K562 (cell line): ENCODE measurements at regions not wholly inside any gene's neighbourhood (a gene's known extent, or its start where the extent isn't known, plus 50 kb on each side); places are given as distances from the start of the nearest gene placed in this dataset.

ENCODE experiments used
- ATAC-seq: fragments of 200-7000 bp; cut with Tn5 transposase; 3 replicates; pipeline ENCODE4 v1.9.1; 2020; ENCODE audit warnings: moderate library complexity
- BruUV-seq: library from RNA; stranded (reverse); fragments of 400-500 nt; replicated peaks from 2 replicates; lab custom pipeline; 2021; lab: Mats Ljungman, UMichigan
- CTCF ChIA-PET: fragments of 300-600 bp; formaldehyde crosslinking; extraction: SDS; loops from one replicate; lab custom pipeline; 2021; ENCODE audit warnings: low intra/inter-chr PET ratio; lab: Yijun Ruan, JAX
- POLR2A ChIA-PET: fragments of 300-600, 350-650 bp; sonication (Branson Sonifier 250); formaldehyde crosslinking; extraction: SDS; loops from one replicate; lab custom pipeline; 2021; ENCODE audit warnings: antibody characterized with exemption, inconsistent platforms; lab: Yijun Ruan, JAX
- DNase-seq, 4 experiments: peaks; one replicate each; pipeline versions ENCODE4 v3.0.0 to v3.0.0-alpha.2; 2011 to 2018; ENCODE audit warnings: low spot score in 3 of 4, mixed read lengths in 3 of 4; ENCODE audit errors: extremely low read depth in 1 of 4
- FAIRE-seq: peaks from 2 replicates; lab custom pipeline; 2011; peaks lifted over from hg19 to GRCh38; lab: Jason Lieb, UNC
- H2AFZ ChIP-seq: 2 replicates; pipeline ENCODE4 v1.6.0; 2011; ENCODE audit warnings: low read depth, low read length, control low read depth, inconsistent platforms
- H3K27ac ChIP-seq: fragments of 200-600 bp; 3 replicates; pipeline ENCODE4 v1.8.0; 2011; ENCODE audit warnings: low read depth, mild to moderate bottlenecking, control low read depth, inconsistent platforms, low read length, moderate library complexity, mixed read lengths; ENCODE audit errors: extremely low read depth
- H3K27me3 ChIP-seq, 2 experiments: fragments of 300-600 bp in 1 of 2; 2 replicates in 1 of 2; 3 replicates in 1 of 2; pipeline versions ENCODE4 v1.6.0 to v1.8.0; 2011; ENCODE audit warnings: inconsistent platforms in 2 of 2, low read length in 2 of 2, mild to moderate bottlenecking in 1 of 2, mixed read lengths in 1 of 2, moderate library complexity in 1 of 2; ENCODE audit not compliant: control insufficient read depth in 2 of 2, insufficient read depth in 2 of 2
- H3K36me3 ChIP-seq: fragments of 300-600 bp; 3 replicates; pipeline ENCODE4 v1.8.0; 2011; ENCODE audit warnings: mild to moderate bottlenecking, low read length, inconsistent platforms; ENCODE audit not compliant: control insufficient read depth, insufficient read depth
- H3K4me1 ChIP-seq, 2 experiments: fragments of 200-600 bp in 1 of 2; replicated peaks in 1 of 2; 2 replicates in 1 of 2; 3 replicates in 1 of 2; pipeline versions ENCODE4 v1.5.1 to v1.8.0; 2011; ENCODE audit warnings: inconsistent platforms in 2 of 2, low read length in 2 of 2, mild to moderate bottlenecking in 1 of 2, mixed read lengths in 1 of 2, moderate library complexity in 1 of 2; ENCODE audit not compliant: control insufficient read depth in 2 of 2, insufficient read depth in 2 of 2
- H3K4me2 ChIP-seq: 2 replicates; pipeline ENCODE4 v1.6.1; 2011; ENCODE audit warnings: low read length, control low read depth, inconsistent platforms, mixed read lengths; ENCODE audit not compliant: insufficient read depth
- H3K4me3 ChIP-seq: fragments of 200-600 bp; sonication (generic), shearing (Covaris generic); 2 replicates; pipeline ENCODE4 v1.5.1; 2016; ENCODE audit warnings: control low read depth, inconsistent platforms
- H3K79me2 ChIP-seq: fragments of 200-600 bp; 3 replicates; pipeline ENCODE4 v1.8.0; 2011; ENCODE audit warnings: low read length, inconsistent platforms; ENCODE audit not compliant: control insufficient read depth, insufficient read depth
- H3K9ac ChIP-seq, 2 experiments: 2 replicates each; pipeline versions ENCODE4 v1.6.0 to v1.6.1; 2011; ENCODE audit warnings: low read depth in 2 of 2, low read length in 2 of 2, control low read depth in 1 of 2, inconsistent platforms in 1 of 2, mild to moderate bottlenecking in 1 of 2, mixed read lengths in 1 of 2; ENCODE audit not compliant: insufficient read depth in 1 of 2
- H3K9me1 ChIP-seq: one replicate; pipeline ENCODE4 v1.6.0; 2011; ENCODE audit warnings: inconsistent platforms, mild to moderate bottlenecking, low read length, moderate library complexity; ENCODE audit not compliant: control insufficient read depth, insufficient read depth
- H3K9me3 ChIP-seq: replicated peaks from 2 replicates; pipeline ENCODE4 v1.5.1; 2011; ENCODE audit warnings: low read depth, low read length, inconsistent platforms; ENCODE audit not compliant: control insufficient read depth, insufficient read depth
- H4K20me1 ChIP-seq: replicated peaks from 2 replicates; pipeline ENCODE4 v1.6.1; 2011; ENCODE audit warnings: low read length, inconsistent platforms, mixed read lengths; ENCODE audit not compliant: control insufficient read depth, insufficient read depth
- CC2D1A ChIP-seq: fragments of 450-650 bp; IDR thresholded peaks from 2 replicates; pipeline ENCODE4 v1.6.1; 2017; ENCODE audit warnings: mild to moderate bottlenecking
- TOE1 ChIP-seq, 2 experiments: fragments of 450-650 bp in 1 of 2; sonication (generic) in 1 of 2; formaldehyde crosslinking in 1 of 2; IDR thresholded peaks; 2 replicates each; pipeline versions ENCODE4 v1.7.1 to v1.8.0; 2016 to 2022; ENCODE audit warnings: borderline replicate concordance in 2 of 2, mild to moderate bottlenecking in 2 of 2, antibody characterized with exemption in 1 of 2, inconsistent platforms in 1 of 2, low read depth in 1 of 2, missing genetic modification reagents in 1 of 2, moderate library complexity in 1 of 2
- whole genome bisulfite sequencing: fragments of 100-300 bp; shearing (Covaris generic); methylation state at CpG from one replicate; pipeline ENCODE4 v1.1.6; 2016; ENCODE audit warnings: low coverage, mixed read lengths; ENCODE audit not compliant: insufficient coverage; ENCODE audit errors: missing lambda C conversion rate; 5-methylcytosine and 5-hydroxymethylcytosine counted together
- in situ Hi-C: fragments of 300-500 bp; cut with MboI; formaldehyde crosslinking; loops from 4 replicates; pipeline ENCODE4 v1.15.0; 2018; ENCODE audit warnings: inconsistent platforms, mixed read lengths
- intact Hi-C: fragments of 100-400 bp; cut with micrococcal nuclease; formaldehyde crosslinking; loops from 2 replicates; pipeline ENCODE4 v1.14.2; 2022
- TF ChIP-seq, protein P1 (sequence below), 2 experiments: fragments of 200-800 bp in 1 of 2; sonication (Bioruptor generic) in 1 of 2; sonication (generic) in 1 of 2; formaldehyde crosslinking in 1 of 2; IDR thresholded peaks in 1 of 2; conservative IDR thresholded peaks in 1 of 2; 2 replicates each; pipeline versions ENCODE4 v1.5.0 to v1.6.1; 2016 to 2020; ENCODE audit warnings: missing compliant biosample characterization in 1 of 2, missing genetic modification characterization in 1 of 2, missing genetic modification reagents in 1 of 2

GRCh38 chr6:14431385-14432330, 314.1 kb downstream of the CD83 start:
- DNase-seq (no peak), ATAC-seq (no peak), FAIRE-seq (no peak)
- Histone ChIP-seq H3K36me3 (no peaks in the 10 kb centered on the region), H3K4me2 (no peak overlapping the region), H2AFZ (no peak overlapping the region), H3K4me3 (no peak overlapping the region), H3K4me1 (no peaks in the 10 kb centered on the region; a peak in 1 of 5 replicates), H3K79me2 (no peaks in the 10 kb centered on the region), H3K27me3 (no peaks in the 10 kb centered on the region; a peak in 1 of 5 replicates), H3K9ac (no peak overlapping the region), H3K9me3 (no peaks in the 10 kb centered on the region), H3K9me1 (no peaks in the 10 kb centered on the region), H4K20me1 (no peaks in the 10 kb centered on the region), H3K27ac (no peak overlapping the region)
- 32% methylated on average over 14 of the region's 14 CpGs for WGBS
- ChIA-PET POLR2A (no interaction called here), CTCF (no interaction called here)
- BruUV-seq = no TSS peak
- intact Hi-C loops = no loop called here
- in situ Hi-C loops = no loop called here
- TF ChIP-seq, protein P1, sequence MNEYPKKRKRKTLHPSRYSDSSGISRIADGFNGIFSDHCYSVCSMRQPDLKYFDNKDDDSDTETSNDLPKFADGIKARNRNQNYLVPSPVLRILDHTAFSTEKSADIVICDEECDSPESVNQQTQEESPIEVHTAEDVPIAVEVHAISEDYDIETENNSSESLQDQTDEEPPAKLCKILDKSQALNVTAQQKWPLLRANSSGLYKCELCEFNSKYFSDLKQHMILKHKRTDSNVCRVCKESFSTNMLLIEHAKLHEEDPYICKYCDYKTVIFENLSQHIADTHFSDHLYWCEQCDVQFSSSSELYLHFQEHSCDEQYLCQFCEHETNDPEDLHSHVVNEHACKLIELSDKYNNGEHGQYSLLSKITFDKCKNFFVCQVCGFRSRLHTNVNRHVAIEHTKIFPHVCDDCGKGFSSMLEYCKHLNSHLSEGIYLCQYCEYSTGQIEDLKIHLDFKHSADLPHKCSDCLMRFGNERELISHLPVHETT (CRISPR knock-in tag; conservative IDR thresholded peaks at IDR 0.05 in 1 of 2, IDR thresholded peaks at IDR 0.05 in 1 of 2) = no peak
- no peak for TF ChIP-seq TOE1 (IDR thresholded peaks at IDR 0.05; ENCODE audit: borderline replicate concordance)
- TF ChIP-seq TOE1 (CRISPR knock-in tag; IDR thresholded peaks at IDR 0.05; ENCODE audit: borderline replicate concordance, low read depth) = no peak
- TF ChIP-seq CC2D1A = no peak
